Embryonic facial prominence (tissue), 1 donor: ENCODE measurements at regions not wholly inside any gene's neighbourhood (a gene's known extent, or its start where the extent isn't known, plus 50 kb on each side); places are given as distances from the start of the nearest gene placed in this dataset.
"Not testable (repeated sequence)": the region's sequence is repeated elsewhere in the genome, so short reads cannot be mapped to it uniquely, and the experiment has no call there.

Source experiments
- DNase-seq: peaks from one replicate; pipeline ENCODE4 v3.0.0-alpha.2; 2016; ENCODE audit errors: extremely low spot score

DNA sequence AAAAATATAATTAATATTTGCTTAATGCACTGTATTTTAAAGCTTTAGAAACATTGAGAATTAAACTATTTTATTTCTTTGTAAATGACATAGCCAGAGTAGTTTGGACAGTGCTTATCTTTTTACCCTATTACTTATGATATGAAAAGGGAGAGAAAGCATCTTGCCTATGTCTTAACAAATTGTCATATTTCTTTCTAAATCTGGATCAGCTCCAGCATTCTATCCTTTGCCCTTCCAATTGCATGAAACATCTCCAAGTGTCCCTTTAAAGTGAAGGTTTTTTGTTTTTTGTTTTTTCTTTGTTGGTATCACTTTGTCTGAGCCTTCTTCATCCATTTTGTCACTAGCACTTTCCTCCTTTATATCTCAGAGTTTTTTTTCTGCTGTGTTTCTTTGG, 511.6 kb upstream of the FAM174A start:
- no peak for DNase-seq

- no peak for DNase-seq
These were observed 517.5 kb upstream of the FAM174A start for GRCh38 chr5:100017520-100018262.

- not testable (repeated sequence) for DNase-seq
These were observed 521.9 kb upstream of the FAM174A start for GRCh38 chr5:100013305-100013704.

GRCh38 chr5:100011160-100011559, 524.0 kb upstream of the FAM174A start:
- not testable (repeated sequence) for DNase-seq

DNA sequence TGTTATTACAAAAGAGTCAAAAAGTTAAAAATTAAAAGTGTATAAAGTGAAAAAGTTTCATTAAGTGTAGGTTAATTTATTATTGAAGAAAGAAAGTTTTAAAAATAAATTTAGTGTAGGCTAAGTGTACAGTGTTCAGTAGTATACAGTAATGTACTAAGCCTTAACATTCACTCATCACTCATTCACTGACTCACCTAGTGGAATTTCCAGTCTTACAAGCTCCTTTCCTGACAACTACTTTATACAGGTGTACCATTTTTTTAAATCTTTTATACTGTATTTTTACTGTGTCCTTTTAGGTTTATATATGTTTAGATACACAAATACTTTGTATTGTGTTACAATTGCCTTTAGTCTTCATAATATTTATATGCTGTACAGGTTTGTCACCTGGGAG, 530.2 kb upstream of the FAM174A start:
- DNase-seq = no peak

DNA sequence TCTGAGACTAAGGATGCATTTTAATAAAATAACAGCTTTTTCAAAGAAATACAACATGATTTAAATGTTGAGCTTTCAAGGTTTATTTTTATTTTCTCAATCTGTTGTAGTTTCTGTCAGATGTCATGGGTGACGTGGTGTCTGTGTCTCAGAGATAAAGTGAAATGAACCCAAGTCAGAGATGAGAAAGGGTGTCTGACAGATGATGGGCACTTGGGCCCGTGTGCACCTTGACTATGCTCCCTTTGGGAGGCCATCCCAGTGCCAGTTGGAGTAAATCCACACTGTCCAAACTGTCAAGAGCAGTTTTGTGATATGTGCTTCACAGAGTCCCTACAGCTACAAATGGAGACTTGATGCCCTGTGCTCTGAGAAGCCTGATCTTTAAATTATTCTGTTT, 536.9 kb upstream of the FAM174A start:
- no peak for DNase-seq

GRCh38 chr5:99995407-99995806, 539.8 kb upstream of the FAM174A start:
- no peak for DNase-seq

- DNase-seq = no peak
These were observed 561.4 kb upstream of the FAM174A start for GRCh38 chr5:99973779-99974178.

GRCh38 chr5:99955962-99956361, 579.2 kb upstream of the FAM174A start:
- no peak for DNase-seq

GRCh38 chr5:99955006-99955405, 580.2 kb upstream of the FAM174A start:
- no peak for DNase-seq

DNA sequence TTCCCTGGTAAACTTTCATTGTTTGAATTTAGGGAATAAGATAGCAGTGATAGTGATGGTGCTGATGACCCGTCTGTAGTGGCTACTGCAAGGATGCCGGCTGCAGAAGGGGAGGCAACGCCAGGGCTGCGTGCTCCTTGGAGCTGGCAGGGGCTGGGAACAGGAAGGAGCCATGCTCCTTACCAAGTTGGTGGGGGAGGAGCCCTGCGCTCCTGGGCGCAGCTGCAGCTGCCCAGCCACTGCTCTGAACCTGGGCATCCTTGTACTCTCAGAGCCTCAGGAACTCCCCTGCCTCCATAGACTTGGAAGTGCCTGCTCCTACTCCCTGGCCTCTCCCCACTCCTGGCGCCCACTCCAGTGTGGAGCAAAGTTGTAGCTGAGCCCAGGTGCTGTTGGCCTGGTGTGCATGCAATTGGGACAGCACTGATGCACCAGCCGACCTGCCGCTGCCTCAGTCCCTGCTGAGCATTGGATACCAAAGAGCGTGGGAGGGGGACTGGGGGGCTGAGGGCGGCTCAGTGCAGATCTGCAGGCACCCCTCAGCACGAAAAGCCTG, 585.1 kb upstream of the FAM174A start:
- no peak for DNase-seq

DNA sequence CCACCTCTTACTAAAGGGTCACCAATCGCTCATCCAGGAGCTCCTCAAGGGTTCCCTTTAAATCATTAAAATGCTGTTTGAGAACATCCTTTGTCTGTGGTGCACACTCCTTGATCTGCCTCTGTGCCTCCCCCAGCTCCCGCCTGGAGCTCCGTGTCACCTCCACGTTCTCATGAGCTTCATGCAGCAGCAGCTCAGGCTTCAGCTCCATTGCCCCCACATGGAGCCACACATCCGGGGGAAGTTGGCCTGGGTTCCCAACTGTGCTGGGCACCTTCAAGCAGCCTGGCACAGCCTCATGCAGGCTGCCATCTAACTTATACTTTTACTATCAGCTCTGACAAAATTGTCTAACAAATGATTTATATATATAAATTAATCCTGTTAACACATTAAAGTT, 585.8 kb upstream of the FAM174A start:
- no peak for DNase-seq

- DNase-seq = no peak
These were observed 586.3 kb upstream of the FAM174A start for GRCh38 chr5:99948850-99949249.

DNA sequence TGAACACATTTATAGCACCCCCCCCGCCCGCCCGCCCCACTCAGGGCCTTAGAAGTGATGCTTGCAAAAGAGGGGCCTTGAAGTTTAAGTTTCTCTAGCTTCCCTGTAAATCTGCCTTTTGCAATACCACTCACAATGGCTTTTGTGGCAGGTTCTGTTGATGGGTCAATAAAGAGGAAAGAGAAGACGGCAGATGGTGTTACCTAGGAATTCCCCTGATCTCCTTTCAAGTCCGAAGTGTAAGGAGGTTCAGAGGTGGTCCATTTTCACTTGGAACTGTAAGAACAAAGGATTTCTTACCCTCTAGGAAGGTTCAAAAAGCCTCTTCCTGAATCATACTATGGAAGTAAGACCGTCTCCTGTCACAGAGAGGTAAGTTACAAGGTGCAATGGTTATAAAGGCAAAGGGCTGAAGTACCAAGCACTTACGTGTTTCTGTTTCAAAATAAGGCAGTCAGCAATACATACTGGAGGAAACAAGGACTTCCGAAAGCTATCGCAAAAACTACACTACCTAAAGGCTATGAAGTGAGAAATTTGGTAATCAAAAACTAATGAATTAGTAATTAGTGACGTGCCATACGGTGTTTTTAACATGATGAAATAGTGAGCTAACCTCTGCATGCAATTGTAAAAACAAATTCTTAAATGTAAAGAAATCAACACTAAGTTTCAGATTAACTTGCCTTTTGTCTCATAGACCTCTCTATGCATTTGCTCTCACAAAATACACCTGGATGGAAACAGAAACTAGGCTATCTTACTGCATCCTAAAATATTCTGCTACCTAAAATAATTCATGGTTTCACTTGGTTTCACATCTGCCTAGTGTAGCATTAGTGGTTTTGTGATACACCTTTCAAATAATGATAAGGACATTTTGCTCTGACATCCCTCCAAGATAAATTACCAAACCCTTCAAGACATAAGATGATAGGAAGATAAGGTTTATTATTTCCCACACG, 589.4 kb upstream of the FAM174A start:
- no peak for DNase-seq

DNA sequence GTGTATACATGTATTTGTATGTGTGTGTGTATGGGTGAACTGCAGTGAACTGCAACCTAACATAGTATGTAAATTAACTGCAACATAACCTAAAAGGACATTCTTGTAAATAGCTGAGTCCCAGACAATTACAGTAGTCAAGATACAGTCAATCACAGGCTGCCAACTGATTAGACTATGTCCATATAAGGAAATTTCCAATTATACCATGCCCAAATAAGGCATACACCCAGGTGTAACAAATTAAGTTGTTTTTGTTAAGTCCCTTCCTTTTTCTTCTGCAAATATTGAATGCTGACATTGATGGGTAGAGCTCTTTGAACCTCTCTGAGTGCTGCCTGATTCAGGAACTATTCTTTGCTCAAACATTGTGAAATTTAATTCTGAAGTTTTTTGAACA, 594.6 kb upstream of the FAM174A start:
- DNase-seq = no peak

DNA sequence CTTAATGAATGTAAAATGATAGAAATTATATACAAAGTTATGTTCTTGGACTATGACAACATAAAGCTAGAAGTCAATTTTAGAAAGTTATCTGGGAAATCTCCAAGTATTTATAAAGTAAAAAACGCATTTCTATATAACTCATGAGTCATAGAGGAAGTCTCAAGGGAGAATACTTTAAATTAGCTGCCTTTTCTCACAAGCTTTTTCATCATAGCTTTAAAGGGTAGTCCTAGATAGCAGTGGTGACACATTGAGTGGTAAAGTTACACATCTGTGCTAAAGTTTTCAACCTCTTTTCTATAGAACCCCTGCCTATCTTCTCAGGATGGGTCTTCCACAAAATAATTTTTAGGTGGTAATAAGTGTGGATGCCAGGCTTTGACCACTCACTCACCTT, 598.3 kb upstream of the FAM174A start:
- DNase-seq = no peak

DNA sequence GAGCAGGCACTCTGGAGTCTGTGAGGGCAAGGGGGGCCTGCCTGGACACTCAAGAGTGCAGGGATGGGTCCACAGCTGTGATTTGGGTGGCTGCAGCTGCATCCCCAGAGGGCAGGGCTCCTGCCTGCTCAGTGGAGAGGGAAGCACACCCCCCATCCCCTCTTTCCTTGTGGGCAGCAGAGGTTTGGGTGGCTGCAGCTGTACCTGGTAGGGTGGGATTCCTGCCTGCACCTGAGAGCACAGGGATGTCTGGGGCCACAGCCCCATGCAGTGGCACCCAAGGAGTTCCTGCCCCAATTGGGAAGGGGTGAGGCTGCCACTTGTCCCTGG, 605.4 kb upstream of the FAM174A start:
- no peak for DNase-seq

DNA sequence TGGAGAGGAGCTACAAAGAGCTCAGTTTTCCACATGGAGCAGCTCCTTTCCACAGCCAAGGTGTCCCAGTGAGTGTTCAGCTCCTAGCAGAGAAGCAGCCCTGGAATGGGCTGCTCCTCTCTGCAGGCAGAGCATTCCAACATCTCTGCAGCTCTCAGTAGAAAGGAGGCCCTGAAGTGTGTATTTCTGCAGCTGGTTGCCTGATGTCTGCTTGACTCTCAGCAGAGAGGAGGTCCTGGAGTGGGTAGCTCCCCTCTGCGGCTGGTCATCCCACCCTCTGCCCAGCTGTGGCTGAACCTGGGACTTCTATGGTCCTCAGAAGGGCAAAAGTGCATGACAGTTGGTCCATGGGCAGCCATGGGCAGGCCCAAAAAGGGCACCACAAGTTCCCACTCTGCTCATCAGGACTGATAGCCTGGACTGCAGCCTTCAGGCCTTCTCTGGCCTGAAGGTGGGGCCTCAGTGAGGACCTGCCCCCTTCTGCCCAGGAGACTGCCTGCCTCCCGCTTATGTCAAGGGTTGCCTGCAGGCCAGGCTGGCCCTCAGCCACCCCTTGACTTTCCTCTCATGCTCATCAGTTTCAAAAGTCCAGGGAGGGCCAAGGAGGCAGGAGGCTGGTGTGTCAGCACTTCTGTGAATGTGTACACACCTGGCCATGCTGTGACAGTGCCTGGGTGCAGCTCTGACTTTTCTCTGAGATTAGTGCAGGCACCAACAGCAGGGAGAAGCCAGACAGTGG, 605.9 kb upstream of the FAM174A start:
- no peak for DNase-seq

GRCh38 chr5:99928490-99928889, 606.7 kb upstream of the FAM174A start:
- DNase-seq = no peak

DNA sequence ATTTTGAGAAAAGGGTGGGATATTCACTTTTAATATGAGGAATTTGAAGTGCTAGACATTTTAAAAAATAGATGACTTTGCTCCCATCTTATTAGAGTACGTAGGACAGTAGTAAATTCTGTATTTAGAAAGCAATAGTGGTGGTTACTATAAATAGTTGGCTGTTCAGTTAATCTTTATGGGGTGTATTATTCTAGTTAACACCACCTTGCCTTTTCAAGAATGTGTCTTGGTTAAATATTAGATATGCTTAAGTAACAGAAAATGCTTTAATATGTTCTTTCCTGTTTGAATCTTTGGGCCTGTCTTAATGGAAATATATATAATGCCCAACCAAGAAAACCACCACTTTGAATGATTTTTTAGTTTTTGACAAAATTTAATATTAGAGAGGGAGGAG, 608.7 kb upstream of the FAM174A start:
- DNase-seq = no peak

- no peak for DNase-seq
These were observed 612.8 kb upstream of the FAM174A start for GRCh38 chr5:99922386-99922785.

GRCh38 chr5:99911971-99912370, 623.2 kb upstream of the FAM174A start:
- no peak for DNase-seq
